DMS53 treated with DMSO at 0.1 percent for 48 hours (cell line): ENCODE measurements at regions not wholly inside any gene's neighbourhood (a gene's known extent, or its start where the extent isn't known, plus 50 kb on each side); places are given as distances from the start of the nearest gene placed in this dataset.

ENCODE experiments used
- DNase-seq: peaks from one replicate; lab custom pipeline; 2025; ENCODE audit not compliant: unreplicated experiment; lab: John Stamatoyannopoulos, UW

DNA sequence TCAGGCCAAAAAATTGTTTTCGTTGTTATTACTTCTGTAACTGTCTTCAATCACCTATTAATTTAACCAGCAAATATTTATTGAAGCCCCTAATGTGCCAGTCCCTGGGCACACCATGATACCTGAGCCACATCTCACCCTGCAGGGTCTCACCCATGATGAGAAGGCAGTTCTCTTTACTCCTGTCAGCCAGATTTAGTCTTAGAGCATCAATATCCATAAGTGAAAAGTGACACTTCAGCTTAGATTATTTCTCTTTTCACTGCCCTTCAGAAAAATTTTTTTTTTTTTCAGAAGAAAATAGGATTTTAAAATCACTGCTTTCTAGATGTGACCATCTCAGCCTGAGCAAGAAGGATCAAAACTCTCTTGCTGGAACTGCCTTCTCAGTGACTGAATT is 258.6 kb upstream of the NFE2L3 start:
- peak; percentile 26 for DNase-seq

DNA sequence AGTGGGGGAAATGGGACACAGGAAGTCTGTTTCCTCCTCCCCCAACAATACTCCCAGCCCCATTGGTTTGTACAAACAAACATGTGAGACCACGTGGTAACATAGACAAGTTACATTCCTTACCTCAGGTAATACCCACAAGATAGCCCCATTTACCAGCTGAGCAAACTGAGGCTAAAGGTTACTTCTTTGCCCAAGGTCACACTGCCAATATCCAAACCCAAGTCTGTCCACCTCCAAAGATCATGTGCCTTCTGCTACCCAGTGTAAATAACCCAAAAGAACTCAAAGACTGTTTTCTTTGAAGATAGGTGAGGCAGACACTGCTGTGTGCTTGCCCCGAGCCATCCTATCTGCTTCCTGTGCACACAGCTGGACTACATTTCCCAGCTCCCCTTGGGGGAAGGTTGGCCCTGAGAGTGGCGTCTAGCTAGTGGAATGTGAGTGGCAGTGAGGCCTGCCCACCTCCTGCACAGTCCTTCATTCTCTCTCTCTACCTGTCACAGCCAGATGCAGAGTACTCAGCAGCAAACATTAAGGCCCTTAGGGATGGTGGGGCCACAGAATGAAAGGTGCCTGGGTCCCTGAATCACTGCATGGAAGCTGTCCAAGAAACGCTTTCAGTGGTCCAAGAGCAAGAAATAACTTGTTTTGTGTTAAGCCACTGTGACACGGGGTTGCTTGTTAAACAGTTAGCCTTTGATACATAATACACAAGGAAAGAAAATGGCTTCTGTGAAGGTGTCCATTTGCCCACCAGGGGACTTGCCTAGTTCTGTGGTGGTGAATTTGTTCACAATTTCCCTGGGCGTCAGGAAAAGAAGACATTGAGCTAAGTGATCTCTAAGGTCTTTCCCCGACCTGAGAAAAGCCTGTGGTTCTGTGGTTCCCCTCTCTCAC is 257.7 kb upstream of the NFE2L3 start:
- DNase-seq = peak; percentile 79

GRCh38 chr7:25894902-25895791 is 256.9 kb upstream of the NFE2L3 start:
- DNase-seq = peak; percentile 75

- no peak for DNase-seq
These were observed 256.2 kb upstream of the NFE2L3 start for GRCh38 chr7:25895792-25896171.

GRCh38 chr7:25897261-25897782 is 254.7 kb upstream of the NFE2L3 start:
- DNase-seq = no peak

DNA sequence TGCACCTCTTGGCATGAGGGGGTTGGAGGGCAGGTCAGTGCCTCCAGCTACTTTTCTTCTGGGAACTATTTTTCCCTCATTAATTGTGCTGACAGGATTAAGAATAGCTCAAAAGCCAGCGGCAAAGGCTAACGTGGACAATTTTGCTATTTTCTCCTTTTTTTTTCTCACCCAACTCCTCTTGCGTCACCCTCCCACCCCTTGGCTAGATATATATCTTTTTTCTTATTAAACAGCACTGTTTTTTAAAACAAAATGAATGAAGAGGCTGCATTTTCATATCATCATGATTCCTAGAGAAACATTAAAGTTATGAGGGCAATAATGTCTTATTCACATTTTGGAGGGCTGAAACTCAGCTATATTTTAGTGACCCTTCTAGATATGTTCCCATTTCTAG is 251.8 kb upstream of the NFE2L3 start:
- no peak for DNase-seq

- DNase-seq = no peak
These were observed 251.1 kb upstream of the NFE2L3 start for GRCh38 chr7:25900877-25901276.

- DNase-seq = no peak
These were observed 250.3 kb upstream of the NFE2L3 start for GRCh38 chr7:25901658-25902057.

DNA sequence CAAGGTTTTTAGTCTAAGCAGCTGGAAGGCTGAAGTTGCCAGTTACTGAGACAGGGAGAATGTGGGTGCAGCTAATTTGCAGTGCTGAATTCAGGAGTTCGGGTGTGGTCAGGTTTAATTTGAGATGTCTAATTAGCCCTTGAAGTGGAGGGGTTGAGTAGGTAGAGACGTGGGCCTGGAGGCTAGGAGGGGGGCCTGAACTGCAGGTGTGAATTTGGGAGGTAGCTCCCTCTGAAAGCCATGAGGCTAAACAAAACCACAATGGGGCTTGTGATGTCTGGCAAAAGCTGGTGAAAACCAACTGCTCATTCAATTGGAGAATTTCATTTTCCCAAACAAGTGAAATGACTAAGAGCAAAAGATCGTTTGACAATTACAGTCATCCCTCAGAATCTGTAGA is 246.0 kb upstream of the NFE2L3 start:
- DNase-seq = no peak

- no peak for DNase-seq
These were observed 245.2 kb upstream of the NFE2L3 start for GRCh38 chr7:25906760-25907159.

GRCh38 chr7:25907214-25907613 is 244.8 kb upstream of the NFE2L3 start:
- no peak for DNase-seq

DNA sequence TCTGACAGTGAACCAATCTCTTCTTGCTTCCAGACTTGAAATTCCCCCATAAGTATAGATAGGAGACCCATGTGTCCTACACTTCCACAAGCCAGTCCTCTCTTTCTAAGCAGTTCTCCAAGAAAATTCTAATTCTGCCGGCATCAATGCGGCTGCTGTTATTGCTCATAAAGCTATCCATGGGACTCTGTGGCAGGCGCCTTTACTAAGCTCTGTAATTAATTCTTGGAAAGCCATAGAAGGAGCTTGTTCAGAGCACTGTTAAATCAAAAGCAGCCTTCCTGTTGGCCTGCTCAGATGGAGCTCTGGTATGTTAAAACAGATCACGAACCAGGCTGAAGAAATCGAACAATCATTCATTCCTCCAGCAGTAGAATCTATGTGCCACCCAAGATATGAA is 244.3 kb upstream of the NFE2L3 start:
- DNase-seq = no peak

- no peak for DNase-seq
These were observed 243.6 kb upstream of the NFE2L3 start for GRCh38 chr7:25908154-25908949.

GRCh38 chr7:25911738-25912607 is 240.0 kb upstream of the NFE2L3 start:
- no peak for DNase-seq

DNA sequence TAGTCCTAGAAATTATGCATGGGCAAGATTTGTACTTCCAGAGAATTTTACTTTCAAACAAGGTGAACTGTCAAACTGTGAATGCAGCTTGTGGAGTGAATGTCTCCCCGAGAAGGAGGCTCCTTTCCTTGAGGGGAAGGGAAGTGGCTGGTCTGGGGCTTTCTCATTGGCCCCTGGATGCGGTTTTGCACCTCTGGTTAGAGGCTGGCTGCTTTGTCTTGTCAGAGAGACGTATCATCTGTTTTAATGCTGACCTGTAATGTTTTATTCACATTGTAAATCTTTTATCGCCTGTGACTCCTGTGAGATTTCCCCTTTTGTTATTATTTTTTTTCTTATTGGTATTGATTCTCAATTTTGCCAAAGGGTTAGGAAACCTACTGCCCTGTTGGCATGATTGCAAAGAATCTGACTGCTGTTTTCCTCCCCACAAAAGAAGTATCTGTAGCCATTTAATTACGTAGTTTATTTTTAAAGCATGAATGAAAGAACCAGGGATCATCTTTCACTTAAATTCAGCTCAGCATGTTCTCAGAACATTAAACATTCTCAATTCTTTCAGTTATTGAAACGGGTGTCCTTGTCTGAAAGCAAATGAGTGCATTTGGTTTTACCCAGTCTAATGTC is 238.3 kb upstream of the NFE2L3 start:
- DNase-seq = no peak

- no peak for DNase-seq
These were observed 233.3 kb upstream of the NFE2L3 start for GRCh38 chr7:25918731-25919130.

DNA sequence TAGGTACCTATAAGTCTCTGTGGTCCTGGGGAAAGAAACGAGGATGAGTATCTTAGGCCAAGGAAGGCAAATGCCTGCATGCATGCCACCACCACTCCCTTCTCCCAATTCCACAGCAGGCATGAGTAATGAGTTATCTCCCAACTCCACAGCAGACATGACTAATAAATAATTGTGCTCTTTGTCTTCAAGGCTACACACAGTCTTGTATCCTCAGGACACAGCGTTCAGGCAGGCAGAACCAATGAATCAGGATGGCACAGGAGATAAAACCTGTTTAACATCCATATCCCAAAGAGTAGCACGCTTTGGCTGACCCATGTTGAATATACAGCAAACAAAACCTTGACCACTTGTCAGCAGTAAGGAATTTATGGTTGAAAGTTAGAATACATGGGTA is 229.7 kb upstream of the NFE2L3 start:
- no peak for DNase-seq

DNA sequence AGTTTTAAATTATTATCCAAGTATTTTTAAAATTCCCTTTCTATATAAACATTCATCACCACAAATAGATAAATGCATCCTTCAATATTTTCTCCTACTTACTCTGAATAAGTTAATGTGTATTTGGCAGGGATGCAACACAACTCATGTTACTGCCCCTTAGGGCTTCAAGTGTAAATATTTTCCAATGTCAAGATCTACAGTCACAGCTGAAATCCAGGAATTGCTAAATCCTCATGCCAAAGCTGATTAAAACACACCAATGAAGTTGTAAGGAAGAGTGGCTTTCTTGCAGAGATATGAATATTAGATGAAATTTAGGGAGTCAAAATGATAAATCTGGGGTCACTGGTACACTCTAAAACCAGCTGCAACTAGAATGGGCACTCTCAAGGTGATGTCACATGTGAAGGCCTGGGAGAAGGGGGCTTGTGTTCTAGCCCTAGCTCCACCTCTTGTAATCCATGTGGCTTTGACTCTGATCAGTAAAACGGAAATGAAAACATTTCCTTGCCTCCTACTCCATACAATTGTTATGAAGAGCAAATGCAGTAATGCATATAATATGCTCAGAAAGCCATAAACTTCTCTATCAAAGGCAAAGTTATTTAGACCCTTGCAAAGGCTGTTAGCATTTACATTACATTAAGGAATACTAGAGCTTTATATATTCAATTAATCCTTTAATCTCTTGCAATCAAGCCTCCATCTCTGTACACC is 228.1 kb upstream of the NFE2L3 start:
- DNase-seq = no peak

- DNase-seq = peak; percentile 98
These were observed 226.0 kb upstream of the NFE2L3 start for GRCh38 chr7:25926009-25926408.
